ENCODE measurements at regions not wholly inside any gene's neighbourhood (a gene's known extent, or its start where the extent isn't known, plus 50 kb on each side); places are given as distances from the start of the nearest gene placed in this dataset.
"Not testable (repeated sequence)": the region's sequence is repeated elsewhere in the genome, so short reads cannot be mapped to it uniquely, and the experiment has no call there.

DNA sequence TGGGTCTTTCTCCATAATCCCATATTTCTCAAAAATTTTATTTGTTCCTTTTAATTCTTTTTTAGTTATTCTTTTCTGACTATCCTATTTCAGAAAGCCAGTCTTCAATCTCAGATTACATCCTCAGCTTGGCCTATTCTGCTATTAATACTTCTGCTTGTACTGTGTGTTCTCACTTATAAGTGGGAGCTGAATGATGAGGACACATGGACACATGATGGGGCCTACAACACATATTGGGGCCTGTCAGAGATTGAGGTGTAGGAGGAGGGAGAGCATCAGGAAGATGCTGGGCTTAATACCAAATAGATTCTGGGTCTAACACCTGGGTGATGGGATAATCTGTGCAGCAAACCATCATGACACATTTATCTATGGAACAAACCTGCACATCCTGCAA lies 82.3 kb downstream of the MAGEE1 start:
- TF ChIP-seq, protein P1, sequence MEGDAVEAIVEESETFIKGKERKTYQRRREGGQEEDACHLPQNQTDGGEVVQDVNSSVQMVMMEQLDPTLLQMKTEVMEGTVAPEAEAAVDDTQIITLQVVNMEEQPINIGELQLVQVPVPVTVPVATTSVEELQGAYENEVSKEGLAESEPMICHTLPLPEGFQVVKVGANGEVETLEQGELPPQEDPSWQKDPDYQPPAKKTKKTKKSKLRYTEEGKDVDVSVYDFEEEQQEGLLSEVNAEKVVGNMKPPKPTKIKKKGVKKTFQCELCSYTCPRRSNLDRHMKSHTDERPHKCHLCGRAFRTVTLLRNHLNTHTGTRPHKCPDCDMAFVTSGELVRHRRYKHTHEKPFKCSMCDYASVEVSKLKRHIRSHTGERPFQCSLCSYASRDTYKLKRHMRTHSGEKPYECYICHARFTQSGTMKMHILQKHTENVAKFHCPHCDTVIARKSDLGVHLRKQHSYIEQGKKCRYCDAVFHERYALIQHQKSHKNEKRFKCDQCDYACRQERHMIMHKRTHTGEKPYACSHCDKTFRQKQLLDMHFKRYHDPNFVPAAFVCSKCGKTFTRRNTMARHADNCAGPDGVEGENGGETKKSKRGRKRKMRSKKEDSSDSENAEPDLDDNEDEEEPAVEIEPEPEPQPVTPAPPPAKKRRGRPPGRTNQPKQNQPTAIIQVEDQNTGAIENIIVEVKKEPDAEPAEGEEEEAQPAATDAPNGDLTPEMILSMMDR (IDR thresholded peaks at IDR 0.05; ENCODE audit: low read depth, low read length, missing control alignments), result no peak
- H3K4me3 ChIP-seq (ENCODE audit: low read depth, low read length), result no peak overlapping the region
- no peak for DNase-seq (ENCODE audit: low read depth)

DNA sequence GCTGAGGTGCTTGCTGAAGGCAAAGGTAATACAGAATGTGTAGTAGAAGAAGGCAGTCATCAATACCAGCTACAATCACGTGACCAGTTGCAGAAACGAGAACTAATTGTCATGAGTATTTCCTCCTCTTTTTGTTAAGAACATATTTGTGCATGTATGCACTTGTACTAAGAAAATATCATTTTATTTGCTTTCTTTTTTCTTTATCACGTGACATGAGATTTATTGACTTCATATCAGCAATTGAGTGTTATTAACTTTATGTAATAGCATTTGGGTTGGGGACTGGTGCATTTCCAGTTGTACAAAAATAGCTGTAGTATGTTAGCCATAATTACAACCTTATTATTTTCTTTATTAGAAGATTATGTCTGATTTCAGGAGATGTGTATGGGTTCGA lies 90.0 kb downstream of the MAGEE1 start:
- no peak overlapping the region for H3K4me3 ChIP-seq (ENCODE audit: low read depth, low read length)
- TF ChIP-seq, protein P1 (IDR thresholded peaks at IDR 0.05; ENCODE audit: low read depth, low read length, missing control alignments), result no peak
- DNase-seq (ENCODE audit: low read depth), result no peak

DNA sequence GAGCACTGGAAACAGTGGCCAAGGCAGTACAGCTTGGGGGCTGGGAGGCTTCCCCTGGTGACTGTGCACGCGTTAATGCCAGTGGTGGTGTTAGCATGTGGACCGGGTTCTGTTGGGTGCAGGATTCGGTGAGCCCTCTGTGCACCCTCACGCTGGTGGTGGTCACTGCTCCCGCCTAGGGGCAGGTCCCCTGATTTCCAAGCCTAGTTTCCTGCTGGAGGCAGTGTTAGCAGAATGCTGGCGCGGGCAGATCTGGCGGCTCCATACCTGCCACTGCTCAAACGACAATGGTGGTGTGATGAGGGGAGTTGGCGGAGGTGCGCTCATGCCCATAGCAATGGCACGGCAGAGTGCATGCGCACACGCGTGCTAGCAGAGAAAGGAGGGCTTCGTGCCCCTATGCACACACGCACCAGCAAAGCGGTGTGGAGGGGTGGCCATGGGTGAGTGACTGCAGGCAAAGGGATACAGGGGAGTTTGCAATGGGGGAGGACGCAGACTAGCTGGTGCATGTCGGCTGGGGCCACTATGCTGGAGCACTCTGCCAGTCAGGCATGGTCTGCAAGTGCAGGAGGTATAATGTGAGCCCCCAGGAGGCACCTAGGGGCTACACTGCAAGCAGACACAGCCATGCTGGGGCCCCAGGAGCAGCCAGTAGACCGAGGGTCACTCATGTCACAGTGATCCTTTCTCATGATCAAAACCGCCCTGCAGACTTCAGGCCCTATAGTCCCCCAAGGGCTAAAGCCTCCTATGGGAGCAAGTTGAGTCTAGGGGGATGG lies 93.0 kb downstream of the MAGEE1 start:
- no peak for DNase-seq (ENCODE audit: low read depth)
- TF ChIP-seq, protein P1 (IDR thresholded peaks at IDR 0.05; ENCODE audit: low read depth, low read length, missing control alignments), result no peak
- H3K4me3 ChIP-seq (ENCODE audit: low read depth, low read length), result no peak overlapping the region

DNA sequence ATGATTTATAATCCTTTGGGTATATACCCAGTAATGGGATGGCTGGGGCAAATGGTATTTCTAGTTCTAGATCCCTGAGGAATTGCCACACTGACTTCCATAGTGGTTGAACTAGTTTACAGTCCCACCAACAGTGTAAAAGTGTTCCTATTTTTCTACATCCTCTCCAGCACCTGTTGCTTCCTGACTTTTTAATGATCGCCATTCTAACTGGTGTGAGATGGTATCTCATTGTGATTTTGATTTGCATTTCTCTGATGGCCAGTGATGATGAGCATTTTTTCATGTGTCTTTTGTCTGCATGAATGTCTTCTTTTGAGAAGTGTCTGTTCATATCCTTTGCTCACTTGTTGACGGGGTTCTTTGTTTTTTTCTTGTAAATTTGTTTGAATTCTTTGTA lies 108.2 kb downstream of the MAGEE1 start:
- H3K4me3 ChIP-seq (ENCODE audit: low read depth, low read length); DNase-seq (ENCODE audit: low read depth): not testable (repeated sequence)

DNA sequence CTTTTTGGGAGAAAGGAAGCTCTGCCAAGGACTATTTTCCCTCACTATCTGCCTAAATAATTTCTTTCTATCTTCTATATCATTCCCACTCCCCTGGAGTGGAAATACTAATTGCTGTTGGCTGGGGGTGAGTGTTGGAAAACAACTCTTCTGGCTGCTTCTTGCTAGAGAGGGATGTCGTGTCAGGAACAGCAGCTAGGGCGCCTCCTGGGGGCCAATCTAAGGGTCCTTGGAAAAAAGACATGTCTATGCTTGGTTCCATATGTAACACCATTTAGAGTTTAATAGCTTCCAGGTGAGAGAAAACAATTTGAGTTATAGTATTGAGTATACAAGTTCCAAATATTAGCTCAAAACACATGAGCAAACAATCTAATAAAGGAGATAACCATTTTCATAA lies 111.3 kb downstream of the MAGEE1 start:
- H3K4me3 ChIP-seq (ENCODE audit: low read depth, low read length), result no peak overlapping the region
- TF ChIP-seq, protein P1 (IDR thresholded peaks at IDR 0.05; ENCODE audit: low read depth, low read length, missing control alignments), result no peak
- DNase-seq (ENCODE audit: low read depth), result no peak

DNA sequence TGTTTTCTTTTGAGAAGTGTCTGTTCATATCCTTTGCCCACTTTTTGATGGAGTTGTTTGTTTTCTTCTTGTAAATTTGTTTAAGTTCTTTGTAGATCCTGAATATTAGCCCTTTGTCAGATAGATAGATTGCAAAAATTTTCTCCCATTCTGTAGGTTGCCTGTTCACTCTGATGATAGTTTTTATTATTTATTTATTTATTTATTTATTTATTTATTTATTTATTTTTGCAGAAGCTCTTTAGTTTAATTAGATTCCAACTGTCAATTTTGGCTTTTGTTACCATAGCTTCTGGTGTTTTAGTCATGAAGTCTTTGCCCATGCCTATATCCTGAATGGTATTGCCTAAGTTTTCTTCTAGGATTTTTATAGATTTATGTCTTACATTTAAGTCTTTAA lies 115.9 kb downstream of the MAGEE1 start:
- DNase-seq (ENCODE audit: low read depth); H3K4me3 ChIP-seq (ENCODE audit: low read depth, low read length): not testable (repeated sequence)

DNA sequence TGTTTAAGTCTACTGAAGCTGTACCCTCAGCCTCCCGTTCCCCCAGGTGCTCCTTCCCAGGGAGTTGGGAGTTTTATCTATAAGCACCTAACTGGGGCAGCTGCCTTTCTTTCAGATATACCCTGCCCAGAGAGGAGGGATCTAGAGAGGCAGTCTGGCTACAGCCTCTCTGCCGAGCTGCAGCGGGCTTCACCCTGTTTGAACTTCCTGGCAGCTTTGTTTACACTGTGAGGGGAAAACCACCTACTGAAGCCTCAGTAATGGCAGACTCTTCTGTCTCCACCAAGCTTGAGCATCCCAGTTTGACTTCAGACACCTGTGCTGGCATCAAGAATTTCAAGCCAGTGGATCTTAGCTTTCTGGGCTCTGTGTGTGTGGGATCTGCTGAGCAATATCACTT lies 122.5 kb downstream of the MAGEE1 start:
- TF ChIP-seq, protein P1 (IDR thresholded peaks at IDR 0.05; ENCODE audit: low read depth, low read length, missing control alignments), result no peak
- DNase-seq (ENCODE audit: low read depth), result no peak

DNA sequence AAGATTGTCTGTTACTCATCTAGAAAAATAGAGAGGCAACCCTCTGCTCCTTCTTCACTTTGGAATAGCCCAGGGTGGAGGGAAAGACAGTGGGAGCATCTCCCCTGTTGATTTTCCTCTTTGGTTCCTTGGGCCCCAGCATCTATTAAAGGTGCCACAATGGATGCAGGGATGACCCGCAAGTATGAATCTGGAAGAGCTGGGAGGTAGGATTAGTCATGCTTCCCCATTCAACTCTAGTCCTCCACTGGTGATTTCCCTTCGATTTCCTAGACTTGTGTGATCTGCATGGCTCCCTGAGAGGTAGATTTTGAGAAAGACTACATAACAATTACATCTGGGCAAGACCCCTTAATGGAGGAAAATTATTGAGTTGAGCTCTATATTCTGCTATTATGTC lies 127.8 kb downstream of the MAGEE1 start:
- TF ChIP-seq, protein P1 (IDR thresholded peaks at IDR 0.05; ENCODE audit: low read depth, low read length, missing control alignments), result no peak
- no peak overlapping the region for H3K4me3 ChIP-seq (ENCODE audit: low read depth, low read length)
- DNase-seq (ENCODE audit: low read depth), result no peak

More for the DNA sequence above, 122.5 kb downstream of the MAGEE1 start:
- H3K4me3 ChIP-seq (ENCODE audit: low read depth, low read length), result no peak overlapping the region
